Astrocyte (in vitro differentiated cells and primary cell): ENCODE measurements at regions not wholly inside any gene's neighbourhood (a gene's known extent, or its start where the extent isn't known, plus 50 kb on each side); places are given as distances from the start of the nearest gene placed in this dataset.

ENCODE experiments used
- DNase-seq: peaks from one replicate; pipeline ENCODE4 v3.0.0-alpha.2; 2010; ENCODE audit warnings: low read depth
- FAIRE-seq: peaks from 2 replicates; lab custom pipeline; 2011; peaks lifted over from hg19 to GRCh38; lab: Jason Lieb, UNC
- H2AFZ ChIP-seq: 2 replicates; pipeline ENCODE4 v1.6.0; 2012; ENCODE audit warnings: low read depth, low read length, inconsistent platforms
- H3K27ac ChIP-seq: 2 replicates; pipeline ENCODE4 v1.5.1; 2011; ENCODE audit warnings: low read depth, low read length, inconsistent platforms
- H3K27me3 ChIP-seq: 2 replicates; pipeline ENCODE4 v1.6.0; 2011; ENCODE audit warnings: low read length, inconsistent platforms; ENCODE audit not compliant: insufficient read depth
- H3K36me3 ChIP-seq: 2 replicates; pipeline ENCODE4 v1.5.1; 2011; ENCODE audit warnings: low read length, inconsistent platforms; ENCODE audit not compliant: insufficient read depth
- H3K4me1 ChIP-seq: 2 replicates; pipeline ENCODE4 v1.5.1; 2011; ENCODE audit warnings: low read length, inconsistent platforms; ENCODE audit not compliant: insufficient read depth
- H3K4me2 ChIP-seq: 2 replicates; pipeline ENCODE4 v1.6.0; 2012; ENCODE audit warnings: low read length, inconsistent platforms
- H3K4me3 ChIP-seq: 2 replicates; pipeline ENCODE4 v1.5.1; 2011; ENCODE audit warnings: low read depth, mild to moderate bottlenecking, low read length, inconsistent platforms; ENCODE audit not compliant: insufficient read depth
- H3K79me2 ChIP-seq: 2 replicates; pipeline ENCODE4 v1.6.0; 2012; ENCODE audit warnings: mild to moderate bottlenecking, low read length, inconsistent platforms; ENCODE audit not compliant: insufficient read depth
- H3K9ac ChIP-seq: 2 replicates; pipeline ENCODE4 v1.6.0; 2012; ENCODE audit warnings: mild to moderate bottlenecking, low read length, inconsistent platforms
- H3K9me3 ChIP-seq: 2 replicates; pipeline ENCODE4 v1.5.1; 2012; ENCODE audit warnings: low read depth, mild to moderate bottlenecking, low read length, inconsistent platforms; ENCODE audit not compliant: insufficient read depth
- H4K20me1 ChIP-seq: 2 replicates; pipeline ENCODE4 v1.6.0; 2012; ENCODE audit warnings: low read length, inconsistent platforms; ENCODE audit not compliant: insufficient read depth
- H3K27ac Mint-ChIP-seq: one replicate; pipeline ENCODE4 v1.8.0; 2021; ENCODE audit warnings: mild to moderate bottlenecking, mixed read lengths; ENCODE audit not compliant: unreplicated experiment
- H3K27me3 Mint-ChIP-seq: one replicate; pipeline ENCODE4 v1.8.0; 2021; ENCODE audit warnings: low read depth, mixed read lengths; ENCODE audit not compliant: unreplicated experiment
- H3K36me3 Mint-ChIP-seq: one replicate; pipeline ENCODE4 v1.8.0; 2021; ENCODE audit warnings: low read depth, mixed read lengths; ENCODE audit not compliant: unreplicated experiment
- H3K4me1 Mint-ChIP-seq: one replicate; pipeline ENCODE4 v1.8.0; 2021; ENCODE audit warnings: low read depth, mixed read lengths; ENCODE audit not compliant: unreplicated experiment
- H3K4me3 Mint-ChIP-seq: one replicate; pipeline ENCODE4 v1.8.0; 2021; ENCODE audit warnings: mild to moderate bottlenecking, moderate library complexity, mixed read lengths; ENCODE audit not compliant: unreplicated experiment
- H3K9me3 Mint-ChIP-seq: one replicate; pipeline ENCODE4 v1.8.0; 2021; ENCODE audit warnings: mild to moderate bottlenecking, mixed read lengths; ENCODE audit not compliant: unreplicated experiment
- EZH2 ChIP-seq: IDR thresholded peaks from 2 replicates; pipeline ENCODE4 v1.6.1; 2012; ENCODE audit warnings: mild to moderate bottlenecking, low read length, inconsistent platforms; ENCODE audit not compliant: insufficient read depth
- TF ChIP-seq, protein P1 (sequence below): IDR thresholded peaks from 2 replicates; pipeline ENCODE4 v1.5.1; 2011; ENCODE audit warnings: low read depth, mild to moderate bottlenecking, inconsistent platforms, low read length, moderate library complexity; ENCODE audit not compliant: insufficient read depth

DNA sequence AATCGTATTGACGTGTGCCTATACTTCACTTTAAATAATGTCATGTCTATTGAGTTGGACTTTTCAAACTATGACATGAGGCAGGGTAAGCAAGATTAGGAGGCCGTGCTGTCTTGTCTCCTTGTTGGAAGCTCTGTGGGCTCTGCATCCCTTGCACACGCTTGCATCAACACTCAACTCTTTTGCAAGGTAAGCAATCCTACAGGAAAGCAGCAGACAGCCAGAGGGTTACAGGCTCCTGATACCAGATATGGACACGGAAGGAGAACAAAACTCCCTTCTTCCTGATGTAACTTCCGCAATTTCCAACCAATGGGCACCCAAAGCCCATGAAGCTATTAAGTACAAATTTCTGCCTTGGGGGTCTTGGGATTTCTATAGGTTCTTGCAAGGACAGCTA is 1520.7 kb upstream of the B3GALT2 start:
- Mint-ChIP-seq H3K36me3 (no peaks in the 10 kb centered on the region), H3K4me3 (no peak overlapping the region)
- no peak overlapping the region for H2AFZ ChIP-seq

DNA sequence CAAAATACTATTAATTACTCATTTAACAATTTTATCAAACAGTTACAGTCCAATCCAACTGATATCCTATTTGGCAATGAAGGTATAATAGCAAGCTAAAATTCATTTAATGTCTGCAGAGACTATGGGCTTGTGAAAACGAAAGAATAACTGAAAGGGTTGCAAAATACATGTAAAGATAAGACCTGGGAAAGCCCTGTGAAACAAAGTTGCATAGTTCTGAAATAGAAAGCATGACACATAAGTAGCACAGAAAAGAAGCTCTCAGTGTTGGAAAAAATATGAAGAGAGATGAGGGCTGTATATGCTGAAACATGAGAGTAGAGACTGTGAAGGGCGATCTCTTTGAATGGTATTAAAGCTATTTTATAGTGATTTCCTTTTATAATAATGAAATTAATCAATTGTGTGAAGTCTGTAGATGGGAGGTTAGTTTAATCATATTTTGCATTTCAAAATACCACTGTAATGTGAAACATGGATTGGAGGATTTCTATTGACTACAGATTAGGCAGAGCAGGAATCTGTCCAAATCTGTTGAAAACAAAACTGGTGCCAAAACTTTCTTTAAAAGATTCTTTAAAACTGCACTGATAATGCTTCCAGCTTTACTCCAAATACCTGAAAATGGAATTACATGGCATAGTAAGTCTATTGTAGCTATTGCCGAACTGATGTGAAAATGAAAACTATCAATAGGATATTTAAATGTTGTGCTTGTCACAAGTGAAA is 1518.9 kb upstream of the B3GALT2 start:
- FAIRE-seq: no peak
- Histone ChIP-seq H3K4me2 (no peak overlapping the region), H3K27ac (no peak overlapping the region), H3K36me3 (no peaks in the 10 kb centered on the region), H3K27me3 (no peaks in the 10 kb centered on the region), H4K20me1 (no peaks in the 10 kb centered on the region), H2AFZ (no peak overlapping the region), H3K79me2 (no peaks in the 10 kb centered on the region), H3K9me3 (no peaks in the 10 kb centered on the region), H3K4me3 (no peak overlapping the region), H3K9ac (no peak overlapping the region), H3K4me1 (no peaks in the 10 kb centered on the region)
- no peaks in the 10 kb centered on the region for H3K9me3 Mint-ChIP-seq
- no peaks in the 10 kb centered on the region for H3K27me3 Mint-ChIP-seq
- no peak overlapping the region for H3K27ac Mint-ChIP-seq
- peaks cover 3% of the 10 kb centered on the region for H3K4me1 Mint-ChIP-seq
- H3K4me3 Mint-ChIP-seq: no peak overlapping the region
- H3K36me3 Mint-ChIP-seq: no peaks in the 10 kb centered on the region
- TF ChIP-seq, protein P1, sequence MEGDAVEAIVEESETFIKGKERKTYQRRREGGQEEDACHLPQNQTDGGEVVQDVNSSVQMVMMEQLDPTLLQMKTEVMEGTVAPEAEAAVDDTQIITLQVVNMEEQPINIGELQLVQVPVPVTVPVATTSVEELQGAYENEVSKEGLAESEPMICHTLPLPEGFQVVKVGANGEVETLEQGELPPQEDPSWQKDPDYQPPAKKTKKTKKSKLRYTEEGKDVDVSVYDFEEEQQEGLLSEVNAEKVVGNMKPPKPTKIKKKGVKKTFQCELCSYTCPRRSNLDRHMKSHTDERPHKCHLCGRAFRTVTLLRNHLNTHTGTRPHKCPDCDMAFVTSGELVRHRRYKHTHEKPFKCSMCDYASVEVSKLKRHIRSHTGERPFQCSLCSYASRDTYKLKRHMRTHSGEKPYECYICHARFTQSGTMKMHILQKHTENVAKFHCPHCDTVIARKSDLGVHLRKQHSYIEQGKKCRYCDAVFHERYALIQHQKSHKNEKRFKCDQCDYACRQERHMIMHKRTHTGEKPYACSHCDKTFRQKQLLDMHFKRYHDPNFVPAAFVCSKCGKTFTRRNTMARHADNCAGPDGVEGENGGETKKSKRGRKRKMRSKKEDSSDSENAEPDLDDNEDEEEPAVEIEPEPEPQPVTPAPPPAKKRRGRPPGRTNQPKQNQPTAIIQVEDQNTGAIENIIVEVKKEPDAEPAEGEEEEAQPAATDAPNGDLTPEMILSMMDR: no peak
- TF ChIP-seq EZH2: no peak
- DNase-seq: peak; percentile 23

More for the DNA sequence above, 1520.7 kb upstream of the B3GALT2 start:
- no peak overlapping the region for H3K4me3 ChIP-seq
- no peaks in the 10 kb centered on the region for H3K9me3 ChIP-seq
- no peak overlapping the region for H3K27ac ChIP-seq
- H3K4me1 Mint-ChIP-seq: peaks cover 3% of the 10 kb centered on the region
- H3K4me1 ChIP-seq: no peaks in the 10 kb centered on the region
- H3K27ac Mint-ChIP-seq: no peak overlapping the region
- DNase-seq (no peak), FAIRE-seq (no peak)
- no peak overlapping the region for H3K9ac ChIP-seq
- TF ChIP-seq, protein P1: no peak
- TF ChIP-seq EZH2: no peak
- no peaks in the 10 kb centered on the region for H4K20me1 ChIP-seq
- H3K36me3 ChIP-seq: no peaks in the 10 kb centered on the region
- H3K79me2 ChIP-seq: no peaks in the 10 kb centered on the region
- no peaks in the 10 kb centered on the region for H3K9me3 Mint-ChIP-seq
- no peaks in the 10 kb centered on the region for H3K27me3 Mint-ChIP-seq
- H3K4me2 ChIP-seq: no peak overlapping the region
- H3K27me3 ChIP-seq: no peaks in the 10 kb centered on the region

DNA sequence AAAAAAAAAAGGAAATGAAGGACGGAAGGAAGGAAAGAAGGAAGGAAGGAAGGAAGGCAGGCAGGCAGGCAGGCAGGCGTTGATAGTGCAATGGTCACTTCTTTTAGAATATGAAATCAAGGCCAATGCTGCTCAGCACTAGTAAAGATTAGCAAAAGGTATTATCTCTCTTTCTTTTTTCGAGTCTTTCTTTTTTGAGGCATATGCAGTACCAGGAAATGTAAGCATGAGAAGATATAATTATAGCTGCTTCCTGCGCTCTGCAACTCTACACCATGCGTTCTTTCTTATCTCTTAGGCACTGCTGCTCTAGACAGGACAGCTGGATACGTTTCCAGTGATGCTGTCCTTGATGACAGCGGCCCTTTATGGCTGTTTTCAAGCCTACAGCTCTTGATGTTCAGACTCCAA is 1512.5 kb upstream of the B3GALT2 start:
- no peaks in the 10 kb centered on the region for H3K36me3 ChIP-seq
- H3K4me3 Mint-ChIP-seq: no peak overlapping the region
- no peaks in the 10 kb centered on the region for H3K36me3 Mint-ChIP-seq
- no peak overlapping the region for H3K27ac Mint-ChIP-seq
- H3K27me3 Mint-ChIP-seq: no peaks in the 10 kb centered on the region
- no peaks in the 10 kb centered on the region for H3K4me1 ChIP-seq
- no peak overlapping the region for H3K27ac ChIP-seq
- H3K79me2 ChIP-seq: no peaks in the 10 kb centered on the region
- no peak overlapping the region for H3K4me3 ChIP-seq
- no peak overlapping the region for H3K4me2 ChIP-seq
- no peak overlapping the region for H3K9ac ChIP-seq
- FAIRE-seq (no peak), DNase-seq (no peak)
- H4K20me1 ChIP-seq: no peaks in the 10 kb centered on the region
- H3K27me3 ChIP-seq: no peaks in the 10 kb centered on the region
- TF ChIP-seq, protein P1: no peak
- TF ChIP-seq EZH2: no peak
- H3K4me1 Mint-ChIP-seq: no peaks in the 10 kb centered on the region
- H3K9me3 ChIP-seq: no peaks in the 10 kb centered on the region
- H2AFZ ChIP-seq: no peak overlapping the region
- no peaks in the 10 kb centered on the region for H3K9me3 Mint-ChIP-seq
